ENCODE measurements at regions not wholly inside any gene's neighbourhood (a gene's known extent, or its start where the extent isn't known, plus 50 kb on each side); places are given as distances from the start of the nearest gene placed in this dataset.

DNA sequence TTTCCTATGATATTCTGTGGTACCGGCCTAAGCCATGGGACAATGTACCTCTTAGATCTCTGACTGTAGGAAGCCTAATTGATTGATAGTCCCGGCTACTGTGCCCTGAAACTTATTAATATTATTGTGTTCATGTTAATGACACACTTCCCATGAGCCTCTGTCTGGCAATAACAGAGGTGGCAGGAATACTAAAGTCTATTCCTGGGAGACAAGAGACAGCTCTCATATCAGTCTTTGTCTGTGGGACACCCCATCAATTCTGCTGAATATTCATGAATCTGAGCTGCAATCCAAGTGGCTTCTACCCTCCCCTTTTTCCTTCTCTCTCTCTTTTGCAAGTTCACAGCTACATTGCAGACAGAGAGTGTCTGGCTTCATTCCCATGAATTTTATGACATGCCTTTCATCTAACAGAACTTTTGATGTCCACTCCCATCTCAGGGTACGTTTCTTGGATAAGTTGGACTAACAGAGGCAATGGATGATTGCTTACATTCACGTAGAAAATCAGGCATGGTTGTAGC lies 907.5 kb downstream of the ZPLD1 start:
- no peak for ATAC-seq
- Mint-ChIP-seq H3K27ac (no peak overlapping the region), H3K9me3 (peaks cover 0 to 4% of the 10 kb centered on the region in 2 donors), H3K36me3 (no peaks in the 10 kb centered on the region)
- no peak for DNase-seq (ENCODE audit: low spot score in 2 of 2)

GRCh38 chr3:103349760-103350159 lies 914.9 kb downstream of the ZPLD1 start:
- no peaks in the 10 kb centered on the region for H3K36me3 Mint-ChIP-seq

DNA sequence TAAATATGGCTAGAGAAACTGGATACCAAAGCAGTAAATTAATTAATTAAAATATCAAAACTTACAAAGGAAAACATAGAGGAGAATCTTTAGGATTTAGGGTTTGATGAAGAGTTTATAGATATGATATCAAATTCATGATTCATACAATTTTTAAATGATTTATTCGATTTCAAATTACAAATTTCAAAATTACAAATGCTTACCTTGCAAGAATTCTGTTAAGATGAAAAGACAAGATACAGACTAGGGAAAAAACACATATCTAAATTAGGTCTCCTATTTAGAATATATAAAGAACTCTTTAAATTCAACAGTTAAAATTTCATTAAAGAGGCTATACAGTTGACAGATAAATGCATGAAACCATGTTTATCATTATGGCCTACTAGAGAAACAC lies 930.7 kb downstream of the ZPLD1 start:
- H3K36me3 Mint-ChIP-seq = no peaks in the 10 kb centered on the region
- H3K27ac Mint-ChIP-seq = no peak overlapping the region
- DNase-seq (ENCODE audit: low spot score in 2 of 2) (no peak), ATAC-seq (no peak)
- H3K9me3 Mint-ChIP-seq = peaks cover 0 to 3% of the 10 kb centered on the region in 2 donors

More at GRCh38 chr3:103349760-103350159, 914.9 kb downstream of the ZPLD1 start:
- Mint-ChIP-seq H3K27ac (no peak overlapping the region), H3K9me3 (peaks cover 0 to 4% of the 10 kb centered on the region in 2 donors)
- no peak for DNase-seq (ENCODE audit: low spot score in 2 of 2)
- ATAC-seq = no peak

DNA sequence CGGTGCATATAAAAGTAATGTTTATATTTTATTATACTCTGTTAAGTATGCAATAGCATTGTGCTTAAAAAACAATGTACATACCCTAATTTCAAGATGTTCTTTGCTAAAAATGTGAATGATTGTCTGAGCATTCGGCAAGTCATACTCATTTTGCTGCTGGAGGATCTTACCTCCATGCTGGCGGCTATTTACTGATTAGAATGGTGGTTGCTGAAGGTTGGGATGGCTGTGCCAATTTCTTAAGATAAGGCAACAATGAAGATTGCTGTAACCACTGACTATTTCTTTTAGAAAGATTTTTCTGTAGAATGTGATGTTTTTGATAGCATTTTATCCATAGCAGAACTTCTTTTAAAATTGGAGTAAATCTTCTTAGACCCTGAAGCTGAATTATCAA lies 932.7 kb downstream of the ZPLD1 start:
- Mint-ChIP-seq H3K9me3 (peaks cover 0 to 3% of the 10 kb centered on the region in 2 donors), H3K27ac (no peak overlapping the region), H3K36me3 (no peaks in the 10 kb centered on the region)
- ATAC-seq (no peak), DNase-seq (ENCODE audit: low spot score in 2 of 2) (no peak)

DNA sequence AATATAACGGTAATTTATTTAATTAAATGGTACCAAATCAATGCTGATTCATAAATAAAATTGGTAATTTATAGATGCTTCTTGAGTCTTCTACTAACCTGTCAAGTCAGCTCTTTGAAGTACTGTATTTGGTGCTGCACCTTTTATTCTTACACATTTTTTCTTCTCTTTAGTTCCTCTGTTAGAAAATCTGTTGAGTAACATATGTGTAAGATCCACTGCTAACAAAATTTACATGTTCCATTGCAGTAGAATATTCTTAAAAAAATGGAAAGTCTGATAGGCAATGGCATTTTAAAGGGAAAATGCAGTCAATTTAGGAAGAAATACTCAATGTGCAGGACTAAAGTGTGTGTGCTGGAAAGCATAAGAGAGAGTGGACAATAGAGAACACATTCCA lies 936.6 kb downstream of the ZPLD1 start:
- no peak for DNase-seq (ENCODE audit: low spot score in 2 of 2)
- Mint-ChIP-seq H3K36me3 (no peaks in the 10 kb centered on the region), H3K27ac (no peak overlapping the region), H3K9me3 (peaks cover 0 to 3% of the 10 kb centered on the region in 2 donors)
- ATAC-seq = no peak

GRCh38 chr3:103372031-103372430 lies 937.2 kb downstream of the ZPLD1 start:
- Mint-ChIP-seq H3K9me3 (peaks cover 0 to 4% of the 10 kb centered on the region in 2 donors), H3K27ac (no peak overlapping the region), H3K36me3 (no peaks in the 10 kb centered on the region)
- ATAC-seq = no peak
- no peak for DNase-seq (ENCODE audit: low spot score in 2 of 2)

GRCh38 chr3:103380391-103380790 lies 945.6 kb downstream of the ZPLD1 start:
- Mint-ChIP-seq H3K27ac (no peak overlapping the region), H3K36me3 (no peaks in the 10 kb centered on the region), H3K9me3 (peaks cover 0 to 4% of the 10 kb centered on the region in 2 donors)
- DNase-seq (ENCODE audit: low spot score in 2 of 2) (no peak), ATAC-seq (no peak)

- DNase-seq (ENCODE audit: low spot score in 2 of 2) = no peak
- no peak for ATAC-seq
- H3K9me3 Mint-ChIP-seq = peaks cover 0 to 4% of the 10 kb centered on the region in 2 donors
- no peak overlapping the region for H3K27ac Mint-ChIP-seq
- no peaks in the 10 kb centered on the region for H3K36me3 Mint-ChIP-seq
Observed at GRCh38 chr3:103381296-103382079, 946.7 kb downstream of the ZPLD1 start.

DNA sequence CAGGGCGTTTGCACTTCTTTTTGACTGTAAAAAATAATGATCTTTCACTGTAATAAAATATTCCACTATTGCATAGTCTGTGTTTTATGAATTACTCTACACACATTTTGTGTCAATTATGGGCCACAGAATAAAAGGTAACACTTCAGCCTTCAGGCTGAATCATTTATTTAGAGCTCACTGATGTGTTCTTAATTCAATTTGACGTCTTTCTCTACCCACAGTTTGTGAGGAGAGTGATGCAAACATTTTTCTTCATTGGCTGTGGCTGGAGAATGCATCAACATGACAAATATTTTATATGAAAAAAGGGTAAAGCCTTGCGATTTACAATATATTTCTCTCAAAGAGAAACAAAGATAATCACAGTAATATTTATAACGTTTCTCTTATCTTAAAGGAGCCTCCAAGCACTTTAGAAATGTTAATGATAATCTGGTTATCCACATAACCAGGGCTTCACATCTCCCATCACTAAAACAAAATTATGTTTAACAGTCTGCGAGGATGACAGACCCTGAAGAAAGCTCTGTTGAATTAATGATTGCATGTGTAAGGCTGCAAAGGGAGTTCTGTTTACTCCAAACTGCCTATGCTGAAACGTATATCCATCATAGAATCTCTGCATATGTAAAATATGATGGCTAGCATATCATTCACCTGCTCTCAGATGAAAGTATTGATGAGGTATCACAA lies 951.3 kb downstream of the ZPLD1 start:
- ATAC-seq = no peak
- Mint-ChIP-seq H3K36me3 (no peaks in the 10 kb centered on the region), H3K27ac (no peak overlapping the region), H3K9me3 (no peaks in the 10 kb centered on the region)
- no peak for DNase-seq (ENCODE audit: low spot score in 2 of 2)

DNA sequence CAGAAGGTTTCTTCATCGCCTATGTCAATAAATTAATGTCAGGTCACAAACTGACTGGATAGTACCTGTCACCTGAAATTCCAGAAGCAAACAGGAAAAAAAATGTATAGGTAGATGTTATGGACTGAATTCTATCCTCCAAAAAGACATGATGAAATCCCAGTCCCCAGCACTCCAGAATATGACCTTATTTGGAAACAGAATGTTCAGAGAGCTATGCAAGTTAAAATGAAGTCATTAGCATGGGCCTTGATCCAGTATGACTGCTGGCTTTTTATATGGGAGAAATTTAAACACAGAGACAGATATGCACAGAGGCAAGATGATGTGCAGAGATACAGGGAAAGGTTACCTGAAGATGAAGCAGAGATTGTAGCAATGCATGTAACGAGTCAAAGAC lies 953.4 kb downstream of the ZPLD1 start:
- H3K27ac Mint-ChIP-seq = no peak overlapping the region
- no peak for DNase-seq (ENCODE audit: low spot score in 2 of 2)

DNA sequence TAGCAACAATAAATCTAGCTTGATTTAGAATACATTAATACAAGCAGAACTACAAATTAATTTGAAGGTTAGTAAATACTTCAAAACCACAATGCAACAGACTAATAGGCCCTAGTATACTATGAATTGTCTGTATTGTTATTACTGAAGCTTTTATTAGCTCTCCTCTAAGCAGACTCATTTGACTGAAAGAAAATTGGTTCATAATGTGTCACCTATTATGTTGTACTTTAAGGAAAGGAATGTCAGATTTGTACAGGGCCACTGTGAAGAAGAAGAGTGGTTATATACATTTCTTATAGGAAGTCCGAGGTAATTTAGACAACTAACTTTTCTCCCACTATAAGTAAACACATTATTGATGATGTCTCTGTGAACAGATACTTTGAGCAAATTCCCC lies 954.5 kb downstream of the ZPLD1 start:
- no peaks in the 10 kb centered on the region for H3K9me3 Mint-ChIP-seq
- no peaks in the 10 kb centered on the region for H3K36me3 Mint-ChIP-seq
- no peak for ATAC-seq
- DNase-seq (ENCODE audit: low spot score in 2 of 2) = no peak
- no peak overlapping the region for H3K27ac Mint-ChIP-seq

More for the DNA sequence above, 953.4 kb downstream of the ZPLD1 start:
- ATAC-seq = no peak
- no peaks in the 10 kb centered on the region for H3K36me3 Mint-ChIP-seq
- H3K9me3 Mint-ChIP-seq = no peaks in the 10 kb centered on the region

GRCh38 chr3:103393395-103394186 lies 958.8 kb downstream of the ZPLD1 start:
- H3K36me3 Mint-ChIP-seq = no peaks in the 10 kb centered on the region
- no peak for ATAC-seq
- H3K9me3 Mint-ChIP-seq = peaks cover 0 to 3% of the 10 kb centered on the region in 2 donors
- no peak for DNase-seq (ENCODE audit: low spot score in 2 of 2)
- no peak overlapping the region for H3K27ac Mint-ChIP-seq

- no peaks in the 10 kb centered on the region for H3K36me3 Mint-ChIP-seq
- ATAC-seq = no peak
- H3K27ac Mint-ChIP-seq = no peak overlapping the region
- no peaks in the 10 kb centered on the region for H3K9me3 Mint-ChIP-seq
- no peak for DNase-seq (ENCODE audit: low spot score in 2 of 2)
Observed at GRCh38 chr3:103403191-103403590, 968.4 kb downstream of the ZPLD1 start.

- H3K9me3 Mint-ChIP-seq = no peaks in the 10 kb centered on the region
- no peak overlapping the region for H3K27ac Mint-ChIP-seq
- ATAC-seq (no peak), DNase-seq (ENCODE audit: low spot score in 2 of 2) (no peak)
- no peaks in the 10 kb centered on the region for H3K36me3 Mint-ChIP-seq
Observed at GRCh38 chr3:103406320-103406850, 971.6 kb downstream of the ZPLD1 start.

DNA sequence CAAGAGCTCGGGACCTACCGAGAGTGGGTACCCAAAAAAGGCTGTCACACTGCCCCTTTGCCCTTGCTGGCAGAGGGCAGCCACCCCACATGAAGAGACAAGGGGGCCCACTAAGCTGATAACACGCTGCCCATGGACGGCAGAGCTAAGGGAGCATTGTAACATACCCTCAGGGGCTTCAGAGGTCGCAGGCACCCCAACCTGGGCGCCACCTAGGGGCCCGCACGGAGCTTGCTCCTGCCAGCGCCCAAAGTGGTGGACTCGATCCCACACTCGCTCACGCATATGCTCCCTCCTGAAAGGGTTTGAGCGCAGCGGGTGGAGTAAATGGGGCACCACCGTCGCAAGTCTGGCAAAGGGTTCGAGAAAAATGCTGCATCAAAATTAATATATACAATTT lies 975.4 kb downstream of the ZPLD1 start:
- Mint-ChIP-seq H3K27ac (no peak overlapping the region), H3K9me3 (peaks cover 0 to 3% of the 10 kb centered on the region in 2 donors), H3K36me3 (no peaks in the 10 kb centered on the region)
- DNase-seq (ENCODE audit: low spot score in 2 of 2) = no peak
- ATAC-seq = no peak

GRCh38 chr3:103421460-103421859 lies 986.6 kb downstream of the ZPLD1 start:
- Mint-ChIP-seq H3K9me3 (peaks cover 4 to 5% of the 10 kb centered on the region in 2 donors), H3K27ac (no peak overlapping the region), H3K36me3 (no peaks in the 10 kb centered on the region)
- ATAC-seq (no peak), DNase-seq (ENCODE audit: low spot score in 2 of 2) (no peak)

DNA sequence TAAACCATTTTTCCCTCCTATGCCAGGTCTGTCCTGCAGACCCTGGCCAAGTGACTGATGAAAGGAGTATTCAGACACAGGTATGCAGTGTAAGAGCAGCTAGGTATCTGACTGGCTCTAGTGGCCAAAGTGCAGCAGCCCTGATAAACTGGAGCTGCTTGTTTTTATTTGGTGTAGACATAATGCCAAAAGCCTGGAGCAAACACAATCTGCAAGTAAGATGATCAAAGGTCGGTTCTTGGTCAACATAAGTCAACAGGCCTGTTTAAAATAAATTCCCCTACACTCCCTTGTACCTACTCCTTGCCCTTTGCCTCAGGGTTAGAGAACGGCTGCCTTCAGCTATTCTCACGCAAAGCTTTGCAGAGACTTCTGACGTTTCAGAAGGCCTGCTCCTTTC lies 1003.1 kb downstream of the ZPLD1 start:
- no peak for DNase-seq (ENCODE audit: low spot score in 2 of 2)
- Mint-ChIP-seq H3K27ac (no peak overlapping the region), H3K9me3 (peaks cover 7 to 12% of the 10 kb centered on the region in 2 donors), H3K36me3 (no peaks in the 10 kb centered on the region)
- ATAC-seq = no peak

Measured in activated naive CD4-positive, alpha-beta T cell treated with anti-CD3 and anti-CD28 coated beads, Interleukin-2, amount 50 U/mL, for 72 hours (primary cell).